GM21381 (cell line): ENCODE measurements at regions not wholly inside any gene's neighbourhood (a gene's known extent, or its start where the extent isn't known, plus 50 kb on each side); places are given as distances from the start of the nearest gene placed in this dataset.
"Not testable (repeated sequence)": the region's sequence is repeated elsewhere in the genome, so short reads cannot be mapped to it uniquely, and the experiment has no call there.

Experiments
- ATAC-seq: cut with Tn5 transposase; IDR thresholded peaks from one replicate; pipeline ENCODE4 v1.9.1; 2021; ENCODE audit warnings: mild to moderate bottlenecking, moderate library complexity; ENCODE audit not compliant: unreplicated experiment

DNA sequence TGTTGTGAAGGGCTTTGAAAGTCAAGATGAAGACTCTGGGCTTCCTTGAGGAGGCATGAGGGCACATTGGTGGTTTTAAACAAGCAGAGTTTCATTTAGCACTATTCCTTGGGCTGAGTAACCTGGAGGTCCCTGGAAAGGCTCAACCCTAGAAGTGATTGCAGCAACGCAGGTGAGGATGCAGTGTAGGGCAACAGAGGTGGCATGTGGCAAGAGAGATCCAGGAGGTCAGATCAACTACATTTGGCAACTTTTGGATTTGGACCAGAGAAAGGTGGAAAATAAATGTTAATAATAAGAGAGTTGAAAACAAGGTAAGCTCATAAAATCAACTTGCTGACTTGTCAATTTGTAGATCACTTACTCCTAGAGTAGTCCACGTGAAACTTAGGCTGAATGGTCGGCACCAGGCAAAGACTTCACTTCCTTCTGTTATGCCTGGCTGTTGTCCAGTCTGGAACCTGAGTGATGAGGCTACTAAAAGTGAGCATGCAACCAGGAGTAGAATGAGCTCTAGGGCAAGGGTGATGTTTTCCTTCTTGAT, 414.6 kb upstream of the ZMIZ1 start:
- no peak for ATAC-seq

DNA sequence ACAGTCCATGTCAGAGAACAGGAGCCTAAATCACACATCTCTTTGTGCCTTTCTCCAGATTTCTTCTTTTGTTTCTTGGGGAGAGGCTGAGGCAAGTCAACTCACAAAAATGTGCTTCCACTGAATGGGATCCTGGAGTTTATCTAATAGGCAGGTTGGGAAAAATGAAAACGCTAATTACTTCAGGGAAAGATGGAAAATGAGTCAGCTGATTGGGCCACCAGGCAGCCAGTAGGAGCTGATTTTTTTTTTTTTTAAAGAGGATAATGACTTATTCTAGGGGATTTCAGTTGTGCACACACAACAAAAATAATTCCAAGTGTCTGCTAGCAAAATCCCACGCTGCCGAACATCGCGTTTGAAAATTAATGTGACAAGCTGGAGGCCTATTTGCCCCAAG, 412.8 kb upstream of the ZMIZ1 start:
- ATAC-seq: no peak

DNA sequence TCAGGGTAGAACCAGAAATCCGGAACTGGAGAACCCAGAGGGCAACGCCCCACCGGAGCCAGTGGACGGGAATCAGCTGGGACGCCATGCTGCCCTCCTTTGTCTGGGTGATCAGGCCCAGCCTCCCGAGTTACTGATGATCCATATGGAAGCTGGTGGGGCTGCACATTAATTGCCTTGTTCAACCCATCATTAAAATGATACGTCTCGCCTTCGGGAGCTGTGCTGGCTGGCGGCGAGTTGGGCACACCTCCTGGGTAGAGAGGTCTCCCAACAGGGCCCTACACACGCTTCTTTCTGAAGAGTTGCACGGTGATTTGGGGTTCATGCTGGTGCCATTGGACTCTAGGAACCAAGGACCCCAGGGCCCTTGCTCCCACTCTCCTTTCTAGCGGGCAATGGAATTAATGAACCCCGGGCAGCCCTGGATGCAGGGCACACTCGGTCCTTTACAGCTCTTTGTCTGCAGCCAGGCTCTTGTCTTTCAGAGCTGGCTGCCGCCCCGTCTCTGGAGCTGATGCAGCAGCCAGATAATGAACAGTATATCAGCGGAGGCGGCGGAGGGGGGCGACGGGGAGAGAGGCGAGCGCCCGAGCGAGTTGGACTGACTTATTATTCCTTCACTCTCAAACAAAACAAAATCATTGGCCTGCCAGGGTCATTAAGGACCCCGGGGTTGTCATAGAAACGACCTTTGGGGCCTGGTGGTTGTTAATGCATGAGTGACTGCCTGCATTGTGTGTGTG, 412.2 kb upstream of the ZMIZ1 start:
- no peak for ATAC-seq

DNA sequence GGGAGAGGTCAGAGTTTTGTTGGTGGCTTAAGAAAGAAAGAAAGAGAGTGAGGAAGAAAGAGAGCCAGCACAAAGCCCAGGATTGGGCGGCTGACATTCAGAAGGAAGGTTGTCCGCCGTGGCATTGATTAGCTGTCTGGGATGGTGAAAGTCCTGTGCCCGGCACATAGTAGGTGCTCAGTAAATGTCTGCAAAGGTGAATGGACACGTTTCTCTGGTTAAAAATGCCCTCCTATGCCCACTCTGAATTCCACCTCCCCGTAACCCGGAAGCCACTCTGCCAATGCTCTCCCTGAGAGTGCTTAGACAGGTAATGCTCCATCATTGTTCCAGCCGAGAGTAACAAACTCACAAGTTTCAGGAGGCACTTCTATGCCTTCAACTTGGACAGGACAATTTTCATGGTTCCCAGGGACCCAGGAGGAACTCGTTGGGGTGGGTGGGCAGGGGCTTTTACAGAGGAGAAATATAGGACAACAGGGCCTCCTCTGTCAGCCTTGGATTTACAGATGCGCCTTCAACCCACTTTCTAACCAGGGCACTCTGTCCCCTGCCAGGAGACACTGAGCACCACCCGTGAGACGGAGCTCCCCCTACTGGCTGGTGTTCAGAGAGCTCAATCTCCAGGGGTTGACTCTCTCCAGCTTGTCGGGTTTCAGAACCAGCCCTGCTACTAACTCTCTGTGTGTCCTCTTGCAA, 411.5 kb upstream of the ZMIZ1 start:
- no peak for ATAC-seq

DNA sequence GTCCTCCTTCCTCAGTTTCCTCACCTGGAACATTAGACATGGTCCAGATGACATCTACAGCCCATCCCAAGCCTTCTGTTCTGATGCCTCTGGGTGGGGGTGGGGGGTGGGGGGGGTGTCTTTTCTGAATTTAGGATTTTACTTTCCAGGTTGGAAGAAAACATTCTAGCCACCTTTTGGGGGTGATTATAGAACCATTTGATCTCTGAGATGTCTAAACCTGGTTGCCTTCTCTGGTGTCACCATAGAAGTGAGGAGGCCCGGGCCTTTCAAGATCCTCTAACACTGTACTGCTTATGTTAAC, 411.0 kb upstream of the ZMIZ1 start:
- no peak for ATAC-seq

DNA sequence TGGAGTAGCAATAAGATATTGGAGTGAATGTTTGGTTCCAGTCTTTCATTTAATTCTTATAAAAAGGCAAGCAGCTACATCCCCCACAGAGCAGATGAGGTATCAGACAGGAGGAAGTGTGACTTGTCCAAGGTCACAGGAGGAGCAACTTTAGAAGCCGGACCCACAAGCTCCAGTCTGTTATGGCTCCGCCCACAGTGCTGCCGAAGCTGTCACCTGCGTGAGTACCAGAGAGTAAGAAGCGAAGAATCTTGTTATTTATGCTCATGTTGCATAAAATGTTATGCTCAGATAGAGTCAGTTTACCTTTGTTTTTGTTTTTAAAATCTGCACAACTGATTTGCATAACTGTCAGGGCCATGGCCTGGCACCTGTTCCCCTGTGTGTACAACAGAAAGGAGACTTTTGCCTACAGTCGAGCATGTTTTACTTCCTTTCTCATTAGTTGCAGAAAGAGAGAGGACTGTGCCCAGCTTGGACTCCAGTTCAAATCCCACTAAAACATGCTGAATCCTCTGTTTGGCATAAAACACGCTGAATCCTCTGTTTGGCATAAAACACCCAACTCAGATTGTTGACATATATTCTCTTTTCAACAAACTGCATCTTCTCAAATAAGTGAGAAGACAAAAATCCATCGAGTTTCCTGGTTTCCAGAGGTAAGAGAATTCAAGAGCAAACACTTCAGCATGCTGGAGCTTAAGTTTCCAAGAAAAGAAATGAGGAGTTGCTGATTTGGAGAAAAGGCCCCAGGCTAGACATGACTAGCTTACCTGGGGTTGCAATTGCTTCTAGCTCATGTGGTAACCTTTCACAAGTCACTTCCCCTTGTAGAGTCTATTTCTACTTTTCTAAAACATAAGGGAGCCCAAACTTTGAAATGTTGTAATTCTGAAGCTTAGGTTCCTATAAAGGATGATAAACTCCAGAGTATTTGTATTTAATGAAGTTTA, 409.8 kb upstream of the ZMIZ1 start:
- peak; percentile 75 for ATAC-seq

DNA sequence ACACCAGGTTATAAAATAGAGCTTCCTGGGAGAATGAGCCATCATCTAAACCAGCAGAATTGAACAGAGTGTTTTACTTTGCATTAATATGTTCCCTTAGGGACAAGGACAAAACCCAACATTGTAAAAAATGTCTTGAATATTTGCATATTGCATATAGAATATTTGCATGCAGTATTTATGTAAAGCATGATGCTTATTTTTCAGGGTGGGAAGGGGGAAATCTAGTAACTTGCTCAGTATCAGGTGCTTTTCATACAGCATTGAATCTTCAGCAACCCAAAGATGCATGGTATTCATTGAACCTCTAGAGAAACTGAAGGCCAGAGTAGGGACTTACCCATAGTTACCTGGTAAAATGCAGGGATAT, 409.2 kb upstream of the ZMIZ1 start:
- ATAC-seq: no peak

DNA sequence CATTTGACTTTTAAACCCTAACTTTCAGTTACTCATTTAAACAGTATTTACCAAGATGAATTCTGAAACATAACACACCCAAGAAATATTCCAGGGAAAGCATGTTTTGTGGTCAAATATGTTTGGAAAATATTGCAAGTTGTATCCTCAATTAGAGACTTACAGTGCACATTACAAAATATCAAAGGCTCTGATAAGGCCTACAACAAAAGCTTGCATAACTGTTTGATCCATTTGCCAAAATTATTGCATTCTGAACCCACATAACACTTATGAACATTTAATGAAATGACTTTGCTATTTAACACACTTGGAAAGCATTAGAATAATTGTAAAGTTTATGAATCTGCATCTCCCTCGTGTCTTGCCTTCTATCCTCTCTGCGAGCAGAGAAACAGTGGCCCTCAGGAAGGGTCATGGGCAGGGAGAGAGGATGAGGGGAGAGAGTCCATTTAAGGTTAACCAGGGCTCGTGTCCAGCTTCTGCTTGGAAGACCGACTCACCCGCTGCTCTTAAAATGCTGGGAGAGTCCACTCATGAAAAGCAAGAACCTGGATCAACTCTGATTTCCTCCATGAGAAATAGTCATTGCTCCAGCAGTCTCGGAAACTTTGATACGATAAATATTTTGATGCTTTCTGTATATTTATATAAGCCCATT, 408.2 kb upstream of the ZMIZ1 start:
- ATAC-seq: no peak

DNA sequence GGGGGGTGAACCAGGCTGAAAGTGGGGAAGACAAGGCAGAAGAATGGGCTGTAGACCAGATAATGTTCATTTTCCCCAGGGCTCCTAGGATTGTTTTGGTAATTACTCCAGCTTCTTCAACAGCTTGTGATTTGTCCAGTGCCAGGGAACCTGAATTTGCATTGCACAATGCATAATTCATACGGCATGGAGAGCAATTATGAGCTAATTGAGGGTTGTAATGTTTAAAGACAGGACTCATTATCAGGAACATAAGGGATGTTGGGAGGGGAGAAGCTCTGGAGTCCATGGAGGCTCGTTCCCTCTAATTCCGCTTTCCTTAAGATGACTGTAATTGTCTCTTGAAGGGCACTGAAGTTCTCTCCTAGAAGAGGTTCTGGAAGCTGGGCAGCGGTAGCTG, 405.0 kb upstream of the ZMIZ1 start:
- ATAC-seq: no peak

DNA sequence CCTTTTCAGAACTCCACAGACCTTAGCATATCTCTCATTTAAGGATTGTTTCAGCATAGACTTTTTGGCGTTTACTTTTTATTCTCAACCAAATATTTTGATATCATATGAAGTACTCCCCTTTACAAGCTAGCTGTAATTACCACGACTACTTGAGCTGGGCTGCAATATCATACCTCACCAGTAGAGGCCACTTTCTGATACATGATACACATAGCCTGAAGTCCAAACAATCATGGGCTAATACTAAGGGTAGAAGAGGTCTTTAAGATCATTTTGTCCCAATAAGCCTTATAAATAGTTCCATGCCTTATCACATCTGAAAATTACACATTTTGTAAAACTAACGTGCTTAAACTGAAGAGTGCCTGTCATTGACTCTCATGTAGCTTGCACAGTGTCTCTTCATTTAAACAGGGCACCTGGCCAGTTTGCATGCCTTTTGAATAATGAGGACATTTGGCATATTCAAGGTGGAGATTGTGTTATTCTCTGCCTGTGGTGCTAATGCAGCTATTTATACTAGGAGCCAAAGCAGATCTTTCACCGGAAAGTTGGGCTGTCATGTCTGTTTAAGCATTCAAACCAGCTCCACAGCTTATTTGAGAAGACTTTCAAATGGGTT, 403.7 kb upstream of the ZMIZ1 start:
- no peak for ATAC-seq

DNA sequence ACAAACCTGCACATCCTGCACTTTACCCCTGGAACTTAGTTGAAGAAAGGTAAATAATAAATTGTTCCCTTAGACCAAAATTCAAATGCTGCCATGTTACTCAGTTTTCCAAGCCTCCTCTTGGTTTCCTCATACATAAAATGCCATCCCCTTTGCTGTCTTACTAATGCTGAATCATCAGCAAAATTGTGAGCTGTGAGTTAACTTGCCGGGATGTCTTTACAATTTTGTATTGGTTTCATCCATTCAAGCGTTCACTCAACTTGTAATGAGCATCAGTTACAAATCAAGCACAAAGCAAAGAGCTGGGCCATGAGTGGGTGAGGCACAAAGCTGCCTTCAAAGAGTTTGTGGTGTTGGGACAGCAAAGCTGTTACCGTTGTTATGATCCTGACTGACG, 395.8 kb upstream of the ZMIZ1 start:
- ATAC-seq: no peak

DNA sequence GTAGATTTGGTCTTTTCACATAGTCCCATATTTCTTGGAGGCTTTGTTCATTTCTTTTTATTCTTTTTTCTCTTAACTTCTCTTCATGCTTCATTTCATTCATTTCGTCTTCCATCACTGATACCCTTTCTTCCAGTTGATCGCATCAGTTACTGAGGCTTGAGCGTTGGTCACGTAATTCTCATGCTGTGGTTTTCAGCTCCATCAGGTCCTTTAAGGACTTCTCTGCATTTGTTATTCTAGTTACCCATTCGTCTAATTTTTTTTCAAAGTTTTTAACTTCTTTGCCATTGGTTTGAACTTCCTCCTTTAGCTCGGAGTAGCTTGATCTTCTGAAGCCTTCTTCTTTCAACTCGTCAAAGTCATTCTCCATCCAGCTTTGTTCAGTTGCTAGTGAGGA, 387.6 kb upstream of the ZMIZ1 start:
- not testable (repeated sequence) for ATAC-seq

DNA sequence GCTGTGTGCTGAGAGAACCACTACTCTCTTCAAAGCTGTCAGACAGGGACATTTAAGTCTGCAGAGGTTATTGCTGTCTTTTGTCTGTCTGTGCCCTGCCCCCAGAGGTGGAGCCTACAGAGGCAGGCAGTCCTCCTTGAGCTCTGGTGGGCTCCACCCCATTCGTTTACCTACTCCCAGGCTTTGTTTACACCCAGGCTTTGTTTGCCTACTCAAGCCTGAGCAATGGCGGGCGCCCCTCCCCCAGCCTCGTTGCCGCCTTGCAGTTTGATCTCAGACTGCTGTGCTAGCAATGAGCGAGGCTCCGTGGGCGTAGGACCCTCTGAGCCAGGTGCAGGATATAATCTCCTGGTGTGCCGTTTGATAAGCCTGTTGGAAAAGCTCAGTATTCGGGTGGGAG, 386.8 kb upstream of the ZMIZ1 start:
- ATAC-seq: not testable (repeated sequence)

DNA sequence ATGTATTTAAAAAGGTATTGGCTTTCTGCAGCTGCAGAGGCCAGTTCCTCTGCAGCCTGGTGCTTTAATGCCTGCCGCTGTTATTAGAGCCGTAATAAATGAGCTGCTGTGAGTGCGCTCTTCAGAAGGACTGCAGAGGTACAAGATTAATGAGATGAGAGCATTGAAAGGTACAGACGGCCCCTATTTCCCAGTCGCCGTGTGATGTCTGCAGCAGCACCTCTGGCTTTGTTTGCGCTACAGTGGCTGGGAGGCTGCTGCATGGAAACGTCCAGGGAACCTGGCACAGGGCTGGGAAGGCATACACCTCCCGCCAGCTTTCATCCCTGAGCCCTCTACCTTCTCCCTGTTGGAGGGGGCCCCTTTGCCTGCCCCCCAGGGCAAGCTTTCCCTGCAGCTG, 383.8 kb upstream of the ZMIZ1 start:
- ATAC-seq: no peak

DNA sequence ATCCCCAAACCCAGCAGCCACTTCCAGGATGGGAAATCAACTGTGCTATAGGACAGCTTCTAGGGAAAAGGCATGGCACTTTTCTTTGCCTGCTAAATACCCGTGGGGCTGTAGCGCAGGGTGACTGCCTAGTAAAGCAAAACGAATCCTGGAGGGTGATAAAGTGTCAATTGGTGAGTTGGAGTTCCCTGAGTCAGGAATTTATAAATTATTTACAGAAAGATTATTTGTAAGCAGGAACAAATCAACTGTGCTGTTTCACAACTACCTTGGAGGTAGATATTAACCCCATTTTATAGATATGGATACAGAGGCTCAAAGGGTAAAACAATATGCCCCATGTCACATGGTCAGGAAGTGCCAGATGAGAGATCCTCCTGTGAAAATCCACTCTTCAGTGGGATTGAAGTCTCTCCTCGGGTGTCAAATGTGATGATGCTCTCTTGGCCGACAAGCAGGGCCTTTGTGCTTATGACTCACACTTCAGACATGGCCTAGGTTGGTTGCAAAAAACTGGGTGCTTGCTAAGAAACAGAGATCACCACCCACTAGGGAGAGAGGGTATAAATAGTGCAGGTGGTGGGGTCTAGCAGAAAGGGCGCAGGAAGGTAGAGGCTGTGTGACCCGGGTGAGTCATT, 383.2 kb upstream of the ZMIZ1 start:
- ATAC-seq: no peak

DNA sequence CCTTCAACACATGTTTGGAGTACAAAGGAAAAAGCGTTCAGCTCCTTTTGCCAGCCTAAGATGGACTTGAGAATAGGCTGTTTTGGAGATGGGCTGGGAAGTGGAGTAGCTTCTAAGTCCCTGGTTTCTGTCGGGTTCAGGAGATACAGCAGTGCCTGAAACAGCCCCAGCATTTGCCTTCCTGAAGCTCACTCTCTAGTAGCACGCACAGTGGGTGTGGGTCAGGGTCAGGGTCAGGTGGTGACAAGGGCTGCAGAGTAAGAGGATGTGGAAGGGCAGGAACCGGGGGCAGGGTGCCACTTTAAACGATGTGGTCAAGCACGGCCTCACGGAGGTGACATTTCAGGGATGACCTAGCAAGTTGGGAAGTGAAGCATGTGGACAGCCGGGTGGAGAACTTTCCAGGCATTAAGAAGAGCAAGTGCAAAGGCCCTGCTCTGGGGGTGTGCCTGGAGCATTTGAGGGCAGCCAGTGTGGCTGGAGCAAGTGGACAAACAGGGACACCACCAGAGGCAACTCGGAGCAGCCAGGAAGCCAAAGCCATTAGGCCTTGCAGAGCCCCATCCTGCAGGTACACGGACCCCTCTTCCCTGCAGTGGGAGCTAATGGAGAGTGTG, 382.2 kb upstream of the ZMIZ1 start:
- ATAC-seq: no peak

DNA sequence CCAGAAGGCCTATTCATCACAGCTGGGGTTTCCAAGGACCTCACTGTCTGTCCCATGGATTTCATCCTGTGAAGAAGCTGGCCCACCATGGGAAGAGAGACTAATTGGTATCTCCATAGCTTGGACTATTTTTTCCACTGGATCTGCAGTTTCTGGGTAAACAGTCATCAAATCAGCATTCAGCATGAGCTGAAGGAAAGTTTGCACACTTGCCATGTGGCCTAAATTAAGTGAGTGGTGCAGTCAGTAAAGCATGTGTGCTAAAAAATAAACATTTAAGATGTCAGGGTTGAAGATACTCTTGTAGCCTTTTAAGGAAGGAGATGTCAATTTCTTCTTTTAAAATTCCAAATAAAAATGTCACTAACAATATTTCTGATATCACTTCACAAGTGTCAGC, 381.1 kb upstream of the ZMIZ1 start:
- ATAC-seq: no peak

DNA sequence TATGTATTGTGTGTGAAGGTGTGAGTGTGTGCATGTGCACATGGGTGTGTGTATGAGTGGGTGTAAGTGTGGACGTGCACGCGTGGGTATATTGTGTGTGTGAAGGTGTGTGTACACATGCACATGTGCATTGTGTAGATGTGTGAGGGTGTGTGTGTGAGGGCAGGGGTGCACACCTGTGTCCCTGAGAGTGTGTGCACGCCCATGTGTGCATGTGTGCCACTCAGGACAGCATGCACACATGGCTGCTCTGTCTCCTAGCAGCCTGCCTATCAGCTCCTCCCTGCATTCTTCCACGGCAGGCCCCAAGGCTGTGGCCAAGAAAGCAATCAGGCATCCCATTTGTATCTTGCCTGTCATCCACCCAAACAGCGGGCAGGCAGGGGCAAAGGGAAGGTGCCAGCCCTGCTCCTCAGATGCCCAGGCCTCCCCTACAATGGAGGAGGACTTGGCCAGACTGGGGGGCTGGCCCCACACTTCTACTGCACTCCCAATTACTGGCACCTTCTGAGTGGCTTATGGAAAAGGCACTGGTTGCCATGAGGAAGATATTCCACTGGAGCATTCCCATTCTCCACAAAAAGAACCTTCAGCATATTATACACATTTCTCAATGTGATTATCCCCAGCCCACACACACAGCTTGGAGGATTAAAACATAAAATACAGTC, 380.4 kb upstream of the ZMIZ1 start:
- no peak for ATAC-seq

DNA sequence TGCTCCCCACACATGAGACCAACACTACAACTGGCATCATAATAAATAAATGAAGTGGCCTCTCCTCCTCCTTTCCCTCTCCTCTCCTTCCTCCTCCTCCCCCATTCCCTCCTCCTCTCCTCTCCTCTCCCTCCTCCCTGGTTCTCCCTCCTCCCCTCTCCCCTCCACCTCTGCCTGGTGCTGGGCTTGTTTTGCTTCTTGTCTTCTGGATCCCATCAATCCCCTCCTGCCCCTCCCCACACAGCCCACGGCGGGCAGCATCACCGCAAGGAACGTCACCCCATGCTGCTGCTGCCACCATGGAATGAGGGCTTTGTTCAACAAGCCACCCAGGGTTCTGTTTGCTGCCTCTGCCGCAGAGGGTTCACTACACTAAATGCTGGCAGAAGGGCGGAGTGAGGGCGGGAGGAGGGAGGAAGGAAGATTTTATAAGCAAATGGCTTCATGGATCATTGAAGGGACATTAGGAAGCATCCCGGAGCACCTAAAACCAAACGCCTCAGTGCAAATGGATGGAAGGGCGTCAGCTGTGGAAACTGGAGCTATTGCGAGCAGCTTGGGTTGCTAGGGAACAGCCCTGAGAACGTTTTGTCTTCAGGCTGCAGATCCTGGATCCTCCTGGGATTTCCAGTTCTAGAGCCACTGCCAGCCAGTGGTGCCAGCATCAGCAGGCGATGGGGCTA, 379.7 kb upstream of the ZMIZ1 start:
- ATAC-seq: no peak
